ENCODE measurements at regions not wholly inside any gene's neighbourhood (a gene's known extent, or its start where the extent isn't known, plus 50 kb on each side); places are given as distances from the start of the nearest gene placed in this dataset.
"Not testable (repeated sequence)": the region's sequence is repeated elsewhere in the genome, so short reads cannot be mapped to it uniquely, and the experiment has no call there.

GRCh38 chr12:90497923-90498545 is 456.9 kb downstream of the CCER1 start:
- DNase-seq, result no peak

- no peak for DNase-seq
Measured at GRCh38 chr12:90490355-90490754, 464.6 kb downstream of the CCER1 start.

- no peak for DNase-seq
Measured at GRCh38 chr12:90489141-90489540, 465.8 kb downstream of the CCER1 start.

GRCh38 chr12:90485560-90485959 is 469.4 kb downstream of the CCER1 start:
- DNase-seq, result no peak

DNA sequence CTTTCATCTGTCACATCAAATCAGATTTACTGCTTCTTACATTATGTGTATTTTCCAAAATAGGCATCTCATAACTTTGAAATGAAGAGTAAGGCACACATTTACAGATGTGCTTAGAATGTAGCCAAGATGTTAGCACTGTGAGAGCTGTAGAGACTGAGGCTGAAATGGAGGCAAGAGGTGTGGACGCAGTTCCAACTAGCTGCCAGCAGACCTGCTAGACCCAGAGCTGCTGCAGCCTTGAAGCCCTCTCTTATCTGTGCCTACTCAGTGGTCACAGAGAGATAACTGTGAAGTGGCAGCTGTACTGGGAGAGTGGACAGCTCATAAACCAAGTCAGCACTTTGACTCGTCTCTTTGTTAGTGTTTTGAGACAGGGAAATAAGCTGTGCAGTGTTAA is 470.9 kb downstream of the CCER1 start:
- no peak for DNase-seq

GRCh38 chr12:90481748-90482147 is 473.2 kb downstream of the CCER1 start:
- no peak for DNase-seq

DNA sequence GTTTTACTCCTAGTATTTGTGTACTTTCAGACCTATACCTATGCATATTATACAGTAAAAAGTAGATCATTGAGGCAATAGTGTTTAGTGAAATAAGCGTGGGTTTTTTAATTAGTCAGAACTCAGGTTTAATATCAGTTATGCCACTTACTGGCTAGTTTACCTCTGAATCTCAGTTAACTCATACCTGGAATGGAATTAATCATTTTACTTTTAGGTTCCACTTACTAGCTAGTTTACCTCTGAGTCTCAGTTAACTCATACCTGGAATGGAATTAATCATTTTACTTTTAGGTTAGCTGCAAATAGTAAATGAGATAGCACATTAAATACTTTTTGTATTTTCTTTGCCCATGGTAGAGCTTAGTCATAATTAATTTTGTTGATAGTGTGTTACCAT is 475.7 kb downstream of the CCER1 start:
- no peak for DNase-seq

GRCh38 chr12:90473831-90474230 is 481.1 kb downstream of the CCER1 start:
- DNase-seq, result no peak

DNA sequence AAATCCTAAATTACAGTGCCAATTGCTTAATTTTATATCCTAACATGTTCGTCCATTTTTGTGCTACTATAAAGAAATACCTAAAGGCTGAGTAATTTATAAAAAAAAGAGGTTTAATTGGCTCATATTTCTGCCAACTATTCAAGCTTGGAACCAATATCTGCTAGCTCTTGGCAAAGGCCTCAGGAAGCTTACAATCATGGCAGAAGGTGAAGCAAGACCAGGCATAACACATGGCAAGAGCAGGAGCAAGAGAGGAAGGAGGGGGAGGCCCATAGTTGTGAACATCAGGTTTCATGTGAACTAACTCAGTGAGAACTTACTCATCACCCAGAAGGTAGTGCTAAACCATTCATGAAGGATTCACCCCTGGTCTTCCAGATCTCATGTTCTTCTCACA is 494.3 kb downstream of the CCER1 start:
- DNase-seq, result no peak

- no peak for DNase-seq
Measured at GRCh38 chr12:90456248-90456647, 498.7 kb downstream of the CCER1 start.

- no peak for DNase-seq
Measured at GRCh38 chr12:90455756-90456155, 499.2 kb downstream of the CCER1 start.

DNA sequence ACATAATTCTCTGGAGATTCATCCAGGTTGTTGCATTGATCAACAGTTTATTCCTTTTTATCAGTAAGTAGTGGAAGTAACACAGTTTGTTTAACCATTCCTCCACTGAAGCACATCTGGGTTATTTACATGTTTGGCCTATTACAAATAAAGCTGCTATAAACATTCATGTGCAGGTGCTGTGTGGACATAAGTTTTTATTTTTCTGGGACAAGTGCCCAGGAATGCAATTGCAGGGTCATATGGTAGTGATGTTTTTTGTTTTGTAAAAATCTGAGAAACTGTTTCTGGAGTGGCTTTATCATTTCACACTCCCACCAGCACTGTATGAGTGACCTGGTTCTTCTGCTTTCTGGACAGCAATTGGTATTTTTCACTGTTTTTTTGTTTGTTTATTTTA is 505.4 kb downstream of the CCER1 start:
- DNase-seq, result no peak

DNA sequence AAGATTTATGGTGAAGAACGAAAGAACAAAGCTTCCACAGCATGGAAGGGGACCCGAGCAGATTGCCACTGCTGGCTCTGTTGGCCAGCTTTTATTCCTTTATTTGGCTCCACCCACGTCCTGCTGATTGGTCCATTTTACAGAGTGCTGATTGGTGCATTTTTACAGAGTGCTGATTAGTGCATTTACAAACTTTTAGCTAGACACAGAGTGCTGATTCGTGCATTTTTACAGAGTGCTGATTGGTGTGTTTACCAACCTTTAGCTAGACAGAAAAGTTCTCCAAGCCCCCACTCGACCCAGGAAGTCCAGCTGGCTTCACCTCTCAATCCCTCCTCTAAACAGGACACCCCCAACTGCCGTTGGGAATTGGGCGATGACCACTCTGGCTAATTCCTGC is 511.5 kb downstream of the CCER1 start:
- not testable (repeated sequence) for DNase-seq

GRCh38 chr12:90441431-90441830 is 513.5 kb downstream of the CCER1 start:
- DNase-seq, result no peak

- no peak for DNase-seq
Measured at GRCh38 chr12:90428881-90429280, 526.1 kb downstream of the CCER1 start.

- no peak for DNase-seq
Measured at GRCh38 chr12:90428465-90428864, 526.5 kb downstream of the CCER1 start.

DNA sequence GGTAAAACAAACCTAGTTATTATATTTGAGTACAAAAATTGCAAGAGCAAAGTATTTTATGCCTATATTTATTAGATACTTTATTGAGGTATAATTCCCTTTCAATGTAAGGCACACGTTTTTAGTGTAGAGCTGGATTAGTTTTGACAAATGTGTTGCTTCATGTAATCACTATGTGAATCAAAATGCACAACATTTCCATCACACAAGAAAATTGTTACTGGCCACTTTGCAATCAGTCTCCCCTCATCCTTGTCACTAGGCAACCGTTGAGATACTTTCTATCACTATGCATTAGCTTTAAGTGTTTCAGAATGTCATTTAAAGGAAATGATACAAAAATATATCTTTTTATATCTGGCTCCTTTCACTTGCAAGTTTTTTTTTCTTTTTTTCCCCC is 531.0 kb downstream of the CCER1 start:
- no peak for DNase-seq

GRCh38 chr12:90410962-90411361 is 544.0 kb downstream of the CCER1 start:
- DNase-seq, result no peak

DNA sequence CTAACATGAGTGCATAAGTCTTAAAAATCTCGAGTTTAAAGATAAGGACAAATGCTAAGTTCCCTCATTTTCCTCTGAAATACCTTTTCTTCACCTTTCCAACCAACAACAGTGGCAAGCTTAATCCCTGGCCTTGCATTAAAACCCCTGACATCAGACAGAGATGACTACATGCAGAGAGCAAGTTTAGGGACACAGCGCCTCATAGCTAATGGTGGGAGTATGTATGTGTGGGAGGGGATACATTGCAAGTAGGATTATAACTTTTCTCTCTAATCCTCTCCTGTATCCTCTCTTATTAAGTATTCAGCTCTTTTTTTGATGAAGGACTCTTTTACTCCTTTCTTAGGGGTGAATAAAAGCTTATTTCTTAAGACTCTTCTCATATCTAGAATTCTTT is 547.1 kb downstream of the CCER1 start:
- DNase-seq, result no peak

GRCh38 chr12:90404071-90404470 is 550.9 kb downstream of the CCER1 start:
- no peak for DNase-seq

- DNase-seq, result no peak
Measured at GRCh38 chr12:90401185-90401584, 553.8 kb downstream of the CCER1 start.

GRCh38 chr12:90399357-90399756 is 555.6 kb downstream of the CCER1 start:
- no peak for DNase-seq

GRCh38 chr12:90398285-90398836 is 556.6 kb downstream of the CCER1 start:
- no peak for DNase-seq

DNA sequence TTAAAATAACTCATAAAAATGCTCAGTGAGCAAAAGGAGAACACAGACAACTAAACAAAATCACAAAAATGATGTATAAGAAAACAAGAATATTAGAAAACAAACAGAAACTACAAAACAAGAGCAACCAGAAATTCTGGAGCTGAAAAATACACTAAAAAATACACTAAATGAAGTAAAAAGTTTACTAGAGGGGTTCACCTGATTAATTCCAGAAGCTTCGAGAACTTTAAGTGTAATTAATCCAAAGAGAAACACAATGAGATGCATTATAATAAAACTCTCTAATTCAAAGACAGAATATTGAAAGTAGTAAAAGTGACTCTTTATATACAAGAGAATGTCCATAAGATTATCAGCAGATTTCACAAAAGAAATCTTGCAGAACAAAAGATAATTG is 558.4 kb downstream of the CCER1 start:
- DNase-seq, result no peak

DNA sequence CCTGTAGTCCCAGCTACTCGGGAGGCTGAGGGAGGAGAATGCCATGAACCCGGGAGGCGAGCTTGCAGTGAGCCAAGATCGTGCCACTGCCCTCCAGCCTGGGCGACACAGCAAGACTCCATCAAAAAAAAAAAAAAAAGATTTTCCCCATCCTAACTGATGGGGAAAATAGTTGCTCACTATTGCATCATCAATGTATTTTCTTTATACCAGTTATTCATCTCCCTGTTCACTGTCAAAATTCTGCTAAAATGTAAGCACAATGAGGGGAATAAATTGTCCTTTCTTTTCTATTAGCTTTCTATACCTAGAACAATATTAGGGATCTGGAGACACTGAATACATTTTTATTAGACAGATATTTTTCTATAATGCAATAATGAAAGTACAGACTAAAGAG is 561.3 kb downstream of the CCER1 start:
- no peak for DNase-seq

Data from GF-D8 (cell line).